H1 (cell line): ENCODE measurements at regions not wholly inside any gene's neighbourhood (a gene's known extent, or its start where the extent isn't known, plus 50 kb on each side); places are given as distances from the start of the nearest gene placed in this dataset.

Experiments used
- CTCF ChIA-PET: fragments of 300-600 bp; sonication (Branson Sonifier 250); formaldehyde crosslinking; loops from one replicate; lab custom pipeline; 2021; ENCODE audit not compliant: partially characterized antibody; lab: Charles Lee
- POLR2A ChIA-PET: fragments of 300-600 bp; sonication (Branson Sonifier 250); formaldehyde crosslinking; loops from one replicate; lab custom pipeline; 2021; ENCODE audit warnings: inconsistent platforms; ENCODE audit not compliant: partially characterized antibody; lab: Charles Lee
- DNase-seq, 2 experiments: peaks; one replicate each; pipeline versions ENCODE4 v3.0.0 to v3.0.0-alpha.2; 2010 to 2022; ENCODE audit warnings: low spot score in 2 of 2, low read depth in 1 of 2, mixed read lengths in 1 of 2
- FAIRE-seq: peaks from 2 replicates; lab custom pipeline; 2011; peaks lifted over from hg19 to GRCh38; lab: Jason Lieb, UNC
- H2AFZ ChIP-seq: 2 replicates; pipeline ENCODE4 v1.8.1; 2012; ENCODE audit warnings: low read length, inconsistent platforms
- H2AK5ac ChIP-seq: 2 replicates; pipeline ENCODE4 v1.6.1; 2013; ENCODE audit warnings: low read depth, low read length
- H2BK120ac ChIP-seq: replicated peaks from 2 replicates; pipeline ENCODE3; 2013; ENCODE audit warnings: low read depth, low read length, inconsistent platforms
- H2BK12ac ChIP-seq: 2 replicates; pipeline ENCODE4 v1.6.1; 2013; ENCODE audit warnings: low read depth, low read length
- H2BK15ac ChIP-seq: 2 replicates; pipeline ENCODE4 v1.6.1; 2013; ENCODE audit warnings: low read length
- H2BK20ac ChIP-seq: 2 replicates; pipeline ENCODE4 v1.6.1; 2013; ENCODE audit warnings: low read length
- H2BK5ac ChIP-seq: 2 replicates; pipeline ENCODE4 v1.6.1; 2013; ENCODE audit warnings: low read depth, low read length
- H3K14ac ChIP-seq: 2 replicates; pipeline ENCODE4 v1.6.1; 2013; ENCODE audit warnings: inconsistent platforms; ENCODE audit not compliant: insufficient read length
- H3K18ac ChIP-seq: 2 replicates; pipeline ENCODE4 v1.6.1; 2013; ENCODE audit warnings: low read length; ENCODE audit errors: extremely low read depth
- H3K23ac ChIP-seq: 2 replicates; pipeline ENCODE4 v1.6.1; 2013; ENCODE audit warnings: inconsistent platforms; ENCODE audit not compliant: insufficient read length
- H3K23me2 ChIP-seq: 2 replicates; pipeline ENCODE4 v1.6.1; 2013; ENCODE audit warnings: low read depth, low read length
- H3K27ac ChIP-seq: 2 replicates; pipeline ENCODE4 v1.6.1; 2011; ENCODE audit warnings: low read depth, low read length, inconsistent platforms
- H3K27me3 ChIP-seq, 4 experiments: replicated peaks in 1 of 4; 1 replicate in 1 of 4; 2 replicates in 3 of 4; pipeline versions ENCODE4 v1.6.1 to v1.8.1; 2011 to 2013; ENCODE audit warnings: low read length in 3 of 4, mild to moderate bottlenecking in 3 of 4, inconsistent platforms in 2 of 4, mixed read lengths in 2 of 4, moderate library complexity in 1 of 4; ENCODE audit not compliant: control insufficient read depth in 3 of 4, insufficient read depth in 3 of 4; ENCODE audit errors: extremely low read depth in 1 of 4
- H3K36me3 ChIP-seq, 4 experiments: 2 replicates each; pipeline versions ENCODE4 v1.6.1 to v1.8.1; 2011 to 2013; ENCODE audit warnings: mild to moderate bottlenecking in 4 of 4, low read length in 3 of 4, moderate library complexity in 2 of 4, control low read depth in 1 of 4, inconsistent platforms in 1 of 4; ENCODE audit not compliant: insufficient read depth in 4 of 4, control insufficient read depth in 2 of 4
- H3K4ac ChIP-seq: replicated peaks from 2 replicates; pipeline ENCODE3; 2013; ENCODE audit warnings: low read length, low read depth, mixed read lengths, inconsistent platforms; ENCODE audit not compliant: insufficient read length
- H3K4me1 ChIP-seq, 4 experiments: replicated peaks in 1 of 4; 1 replicate in 1 of 4; 2 replicates in 3 of 4; pipeline versions ENCODE4 v1.6.1 to v1.8.1; 2011 to 2013; ENCODE audit warnings: low read length in 3 of 4, inconsistent platforms in 2 of 4, mixed read lengths in 1 of 4; ENCODE audit not compliant: insufficient read depth in 4 of 4, control insufficient read depth in 3 of 4
- H3K4me2 ChIP-seq, 2 experiments: 2 replicates each; pipeline versions ENCODE4 v1.6.1 to v1.8.1; 2011 to 2013; ENCODE audit warnings: low read depth in 2 of 2, low read length in 2 of 2, control low read depth in 1 of 2, inconsistent platforms in 1 of 2, mild to moderate bottlenecking in 1 of 2; ENCODE audit not compliant: insufficient read depth in 1 of 2
- H3K4me3 ChIP-seq, 4 experiments: fragments of 200-600, 300-600 bp in 1 of 4; sonication (generic), shearing (Covaris generic), sonication (Bioruptor Twin) in 1 of 4; 2 replicates each; pipeline versions ENCODE4 v1.5.1 to v1.8.1; 2011 to 2016; ENCODE audit warnings: low read length in 4 of 4, low read depth in 3 of 4, control low read depth in 2 of 4, inconsistent platforms in 2 of 4, mild to moderate bottlenecking in 2 of 4, mixed read lengths in 1 of 4, moderate library complexity in 1 of 4; ENCODE audit not compliant: insufficient read depth in 2 of 4; ENCODE audit errors: extremely low read depth in 1 of 4
- H3K56ac ChIP-seq: replicated peaks from 2 replicates; pipeline ENCODE3; 2013; ENCODE audit warnings: low read depth, mild to moderate bottlenecking, mixed read lengths, low read length, inconsistent platforms; ENCODE audit not compliant: insufficient read length
- H3K79me1 ChIP-seq: 2 replicates; pipeline ENCODE4 v1.6.1; 2013; ENCODE audit warnings: low read depth, low read length, control low read depth
- H3K79me2 ChIP-seq, 2 experiments: 2 replicates each; pipeline versions ENCODE4 v1.6.1 to v1.8.1; 2012 to 2013; ENCODE audit warnings: low read length in 2 of 2, mild to moderate bottlenecking in 2 of 2, inconsistent platforms in 1 of 2; ENCODE audit not compliant: insufficient read depth in 2 of 2, control insufficient read depth in 1 of 2
- H3K9ac ChIP-seq, 4 experiments: replicated peaks in 1 of 4; 1 replicate in 1 of 4; 2 replicates in 3 of 4; pipeline versions ENCODE4 v1.6.1 to v1.8.1; 2011 to 2013; ENCODE audit warnings: low read depth in 3 of 4, low read length in 3 of 4, control low read depth in 2 of 4, mild to moderate bottlenecking in 2 of 4, moderate library complexity in 2 of 4, inconsistent platforms in 1 of 4; ENCODE audit errors: extremely low read depth in 1 of 4
- H3K9me3 ChIP-seq, 2 experiments: 2 replicates each; pipeline versions ENCODE4 v1.6.1 to v1.8.1; 2012 to 2013; ENCODE audit warnings: mild to moderate bottlenecking in 2 of 2, moderate library complexity in 2 of 2, control low read depth in 1 of 2, inconsistent platforms in 1 of 2, low read depth in 1 of 2, low read length in 1 of 2, mixed read lengths in 1 of 2; ENCODE audit not compliant: insufficient read depth in 2 of 2
- H4K20me1 ChIP-seq, 2 experiments: replicated peaks in 1 of 2; 2 replicates each; pipeline versions ENCODE3 to v1.8.1; 2011 to 2013; ENCODE audit warnings: inconsistent platforms in 2 of 2, low read length in 2 of 2, mild to moderate bottlenecking in 1 of 2; ENCODE audit not compliant: insufficient read depth in 2 of 2, control insufficient read depth in 1 of 2
- H4K5ac ChIP-seq: 2 replicates; pipeline ENCODE4 v1.6.1; 2013; ENCODE audit warnings: low read length, low read depth, mixed read lengths, inconsistent platforms; ENCODE audit not compliant: insufficient read length
- H4K8ac ChIP-seq: 2 replicates; pipeline ENCODE4 v1.8.0; 2013; ENCODE audit warnings: mild to moderate bottlenecking, moderate library complexity, low read length, inconsistent platforms; ENCODE audit not compliant: insufficient read depth; ENCODE audit errors: extremely low read depth
- H4K91ac ChIP-seq: replicated peaks from 2 replicates; pipeline ENCODE3; 2013; ENCODE audit warnings: low read length, mixed read lengths, inconsistent platforms; ENCODE audit not compliant: insufficient read length
- BACH1 ChIP-seq: IDR thresholded peaks from 2 replicates; pipeline ENCODE4 v1.6.1; 2012; ENCODE audit warnings: low read length, improper control_type of control experiment
- CEBPB ChIP-seq: IDR thresholded peaks from 2 replicates; pipeline ENCODE4 v1.6.1; 2012; ENCODE audit warnings: low read depth, low read length
- EZH2 ChIP-seq: fragments of 200-600 bp; sonication (generic); IDR thresholded peaks from 2 replicates; pipeline ENCODE4 v1.7.1; 2012; ENCODE audit warnings: low read depth, mild to moderate bottlenecking, moderate library complexity, low read length, inconsistent platforms; ENCODE audit not compliant: severe bottlenecking
- GTF2F1 ChIP-seq: IDR thresholded peaks from 2 replicates; pipeline ENCODE4 v1.6.1; 2012; ENCODE audit warnings: low read depth, low read length, improper control_type of control experiment, borderline replicate concordance
- KDM5A ChIP-seq: fragments of 200-600 bp; IDR thresholded peaks from 2 replicates; pipeline ENCODE4 v1.7.1; 2012; ENCODE audit warnings: mild to moderate bottlenecking, low read length, inconsistent platforms, mixed read lengths
- POU5F1 ChIP-seq: IDR thresholded peaks from 2 replicates; pipeline ENCODE4 v1.6.1; 2011; ENCODE audit warnings: low read depth, mild to moderate bottlenecking, low read length, moderate library complexity
- SP1 ChIP-seq: IDR thresholded peaks from 2 replicates; pipeline ENCODE4 v1.6.1; 2011; ENCODE audit warnings: low read depth, low read length
- SP4 ChIP-seq: IDR thresholded peaks from 2 replicates; pipeline ENCODE4 v1.6.1; 2012; ENCODE audit warnings: low read length, inconsistent platforms
- TBP ChIP-seq: IDR thresholded peaks from 2 replicates; pipeline ENCODE4 v1.6.1; 2011; ENCODE audit warnings: low read depth, low read length, improper control_type of control experiment
- ZNF274 ChIP-seq: IDR thresholded peaks from 2 replicates; pipeline ENCODE4 v1.7.0; 2012; ENCODE audit warnings: low read length, borderline replicate concordance; ENCODE audit errors: extremely low read depth
- WGBS, 2 experiments: shearing (Covaris generic) in 1 of 2; methylation state at CpG; one replicate each; pipeline versions ENCODE4 v1.1.6 to v1.1.7; 2013 to 2015; ENCODE audit warnings: low lambda C conversion rate in 2 of 2, mixed read lengths in 2 of 2, inconsistent platforms in 1 of 2, low coverage in 1 of 2, missing lambda C conversion rate in 1 of 2; ENCODE audit not compliant: insufficient replicate concordance in 2 of 2, insufficient coverage in 1 of 2, insufficient read length in 1 of 2; ENCODE audit errors: extremely low coverage in 1 of 2, missing lambda C conversion rate in 1 of 2; 5-methylcytosine and 5-hydroxymethylcytosine counted together

DNA sequence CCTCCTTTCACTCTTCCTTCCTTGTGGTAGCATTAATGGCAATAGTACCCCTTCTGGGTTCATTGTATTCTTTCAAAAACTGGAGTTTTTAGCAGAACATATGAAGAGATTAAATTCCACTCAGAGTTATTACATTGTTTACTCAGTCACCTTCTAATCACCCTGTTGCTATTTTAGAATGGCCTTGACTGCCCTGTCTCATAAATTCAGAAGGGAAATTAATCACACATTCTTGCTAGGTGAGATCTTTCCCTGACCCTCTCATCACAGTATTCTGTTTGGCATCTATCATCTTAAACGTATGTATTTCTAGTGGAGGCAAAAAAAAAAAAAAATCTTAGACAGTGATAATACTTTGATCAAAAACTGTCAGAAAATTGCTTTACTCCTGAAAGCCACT lies 760.4 kb downstream of the ADCYAP1 start:
- Histone ChIP-seq H2BK20ac (no peak overlapping the region), H3K4me2 (no peak overlapping the region), H3K9ac (no peak overlapping the region), H3K4me1 (no peaks in the 10 kb centered on the region), H4K91ac (no peak overlapping the region), H3K79me1 (no peaks in the 10 kb centered on the region), H3K14ac (no peak overlapping the region), H4K5ac (no peak overlapping the region), H4K8ac (no peak overlapping the region), H3K18ac (no peak overlapping the region), H2AK5ac (no peak overlapping the region), H2BK5ac (no peak overlapping the region), H2BK15ac (no peak overlapping the region), H3K56ac (no peak overlapping the region), H2BK120ac (no peak overlapping the region), H3K4ac (no peak overlapping the region), H3K27me3 (no peaks in the 10 kb centered on the region), H2AFZ (no peak overlapping the region), H3K9me3 (no peaks in the 10 kb centered on the region), H2BK12ac (no peak overlapping the region), H3K36me3 (no peaks in the 10 kb centered on the region), H4K20me1 (no peaks in the 10 kb centered on the region), H3K79me2 (no peaks in the 10 kb centered on the region)
- FAIRE-seq (no peak), DNase-seq (no peak)
- ChIA-PET CTCF (no interaction called here), POLR2A (no interaction called here)
- TF ChIP-seq EZH2 (no peak), KDM5A (no peak), ZNF274 (no peak), CEBPB (no peak), TBP (no peak), BACH1 (no peak), SP1 (no peak), SP4 (no peak), GTF2F1 (no peak), POU5F1 (no peak)
- TF ChIP-seq, all 59 proteins: peak for 0
- Histone ChIP-seq H3K23ac (no peak overlapping the region), H3K23me2 (no peaks in the 10 kb centered on the region), H3K4me3 (no peak overlapping the region), H3K27ac (no peak overlapping the region)
- 92% methylated on average over 1 of the region's 1 CpG; no CpG with 5 or more reads in 1 of the 2 experiments for WGBS, 2 experiments
